GM19239 (cell line): ENCODE measurements at regions not wholly inside any gene's neighbourhood (a gene's known extent, or its start where the extent isn't known, plus 50 kb on each side); places are given as distances from the start of the nearest gene placed in this dataset.
"Not testable (repeated sequence)": the region's sequence is repeated elsewhere in the genome, so short reads cannot be mapped to it uniquely, and the experiment has no call there.

Experiments
- DNase-seq: peaks from one replicate; pipeline ENCODE4 v3.0.0; 2011; ENCODE audit warnings: low spot score; ENCODE audit not compliant: insufficient read length
- FAIRE-seq: peaks from 2 replicates; lab custom pipeline; 2011; peaks lifted over from hg19 to GRCh38; lab: Jason Lieb, UNC

- DNase-seq (no peak), FAIRE-seq (no peak)
Observed at GRCh38 chr14:44873536-44873935, 88.2 kb downstream of the KLHL28 start.

DNA sequence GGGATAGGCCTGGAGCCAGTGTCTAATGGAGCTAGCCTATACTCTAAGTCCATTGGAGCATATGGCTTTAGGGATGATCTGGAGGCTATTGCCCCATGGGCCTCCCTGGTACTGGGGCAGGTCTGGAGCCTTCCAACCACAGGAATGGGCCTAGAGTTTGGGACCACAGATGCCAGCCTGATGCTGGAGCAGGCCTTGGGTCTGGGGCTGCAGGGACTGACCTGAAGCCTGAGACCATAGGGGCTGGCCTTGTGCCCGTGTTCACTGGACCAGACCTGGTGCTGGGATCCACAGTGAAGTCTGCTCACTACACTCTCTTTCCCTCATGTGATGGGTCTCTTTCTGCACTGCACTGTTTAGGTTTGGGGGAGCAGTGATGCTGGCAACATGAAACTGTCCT is 95.0 kb downstream of the KLHL28 start:
- FAIRE-seq (no peak), DNase-seq (no peak)

DNA sequence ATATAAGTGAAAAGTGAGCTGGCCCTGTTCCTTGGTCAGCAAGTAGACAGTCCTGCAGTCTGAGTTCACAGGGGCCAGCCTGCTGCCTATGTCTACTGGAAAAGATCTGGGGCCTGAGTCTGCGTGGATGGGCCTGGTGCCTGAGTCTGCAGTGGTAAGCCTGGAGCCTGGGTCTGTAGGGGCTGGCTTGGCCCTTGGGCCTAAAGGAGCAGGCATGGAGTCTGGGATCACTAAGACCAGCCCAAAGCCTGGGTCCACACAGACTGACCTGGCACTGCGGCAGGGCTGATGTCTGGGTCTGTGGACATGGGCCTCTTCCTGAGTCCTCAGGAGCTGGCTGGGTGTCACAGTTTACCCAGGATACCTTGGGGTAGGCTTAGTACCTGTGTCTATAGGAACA is 95.4 kb downstream of the KLHL28 start:
- DNase-seq: no peak
- FAIRE-seq: no peak

- DNase-seq: no peak
- no peak for FAIRE-seq
Observed at GRCh38 chr14:44863271-44863670, 98.5 kb downstream of the KLHL28 start.

GRCh38 chr14:44854114-44854513 is 107.6 kb downstream of the KLHL28 start:
- no peak for DNase-seq

DNA sequence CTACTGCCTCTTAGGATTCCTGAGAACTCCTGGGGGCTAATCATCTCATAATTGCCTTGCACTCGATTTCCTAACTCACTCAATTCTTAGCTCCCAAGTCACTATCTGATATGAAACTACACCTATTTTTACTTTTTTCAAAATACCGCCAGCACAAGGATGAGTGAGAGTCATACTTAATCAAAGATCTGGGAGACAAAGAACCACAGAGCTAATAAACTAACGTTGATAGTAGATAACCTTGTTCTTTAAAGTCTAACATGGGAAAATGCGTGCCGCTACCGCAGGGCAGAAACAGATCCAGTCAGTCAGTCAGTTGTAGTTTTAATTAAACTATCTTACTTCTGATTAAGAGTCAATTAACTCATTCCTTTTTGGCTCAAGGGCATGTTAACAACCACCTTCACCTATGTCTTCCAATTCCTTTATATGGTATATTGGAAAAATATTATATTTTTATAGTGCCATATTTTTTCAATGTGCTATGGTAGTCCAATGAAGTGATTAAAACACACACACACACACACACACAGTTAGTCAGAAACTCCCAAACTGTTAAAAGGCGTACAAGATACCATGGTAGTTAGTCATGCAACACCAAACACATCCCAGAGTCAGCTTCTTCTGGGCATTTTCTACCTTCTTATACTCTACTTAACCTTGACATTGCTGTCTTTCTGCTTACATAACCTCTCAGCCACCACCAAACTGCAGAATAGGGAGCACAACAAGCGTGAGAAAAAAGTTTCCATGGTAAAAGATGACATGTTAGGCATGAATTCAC is 114.0 kb downstream of the KLHL28 start:
- DNase-seq: no peak
- no peak for FAIRE-seq

More at GRCh38 chr14:44854114-44854513, 107.6 kb downstream of the KLHL28 start:
- no peak for FAIRE-seq

- DNase-seq (peak; percentile 10), FAIRE-seq (peak; percentile 87)
Observed at GRCh38 chr14:44846232-44846824, 115.4 kb downstream of the KLHL28 start.

DNA sequence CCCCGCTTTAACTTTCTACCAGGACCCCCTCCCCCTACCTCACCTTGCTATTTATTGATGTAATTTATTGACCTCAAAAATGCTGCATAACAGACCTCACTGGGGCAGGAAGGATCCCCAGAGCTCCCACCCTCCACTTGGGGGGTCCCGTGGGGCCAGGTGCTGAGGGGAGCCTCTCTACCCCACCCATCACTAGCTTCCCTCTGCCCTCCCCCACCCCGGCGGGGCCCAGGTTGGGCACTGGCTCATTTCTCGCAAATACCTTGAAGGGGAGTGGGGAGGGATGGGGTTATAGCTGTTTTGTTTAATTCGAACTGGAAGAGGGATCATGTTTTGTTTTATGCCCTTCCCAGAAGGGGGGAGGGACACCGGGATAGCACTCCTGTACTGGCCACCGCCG is 125.8 kb downstream of the KLHL28 start:
- not testable (repeated sequence) for DNase-seq, FAIRE-seq

DNA sequence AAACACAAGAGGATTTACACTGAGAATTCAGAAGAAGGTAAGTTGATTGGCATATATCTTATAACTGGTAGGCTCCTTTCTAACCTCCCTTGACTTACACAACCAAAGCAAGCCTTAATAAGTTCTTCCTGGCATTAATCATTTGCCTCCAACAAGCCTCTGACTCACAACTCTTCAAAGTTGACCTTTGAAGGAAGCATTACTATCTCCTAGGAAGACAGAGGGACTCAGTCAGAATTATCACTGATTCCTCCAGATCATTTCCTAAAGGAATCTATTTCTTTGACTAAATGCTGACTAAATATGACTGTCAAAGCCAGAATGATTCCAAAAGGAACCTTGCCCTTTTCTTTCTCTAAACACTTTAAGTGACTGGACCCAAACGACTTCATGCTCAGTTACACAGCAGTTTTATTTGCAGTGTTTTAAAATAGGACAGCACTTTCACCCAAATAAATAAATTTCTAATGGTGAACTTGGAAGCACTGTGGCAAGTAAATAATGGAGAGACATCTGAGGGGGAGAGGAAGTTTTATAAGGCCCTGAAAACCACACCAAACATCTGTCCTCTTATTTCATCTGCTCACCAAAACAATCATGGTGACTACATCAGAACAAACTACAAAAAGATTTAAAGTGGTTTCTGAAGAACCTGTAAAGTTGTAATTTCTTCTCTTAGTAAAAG is 128.2 kb downstream of the KLHL28 start:
- FAIRE-seq: no peak
- DNase-seq: no peak

- DNase-seq (no peak), FAIRE-seq (no peak)
Observed at GRCh38 chr14:44830371-44830770, 131.4 kb downstream of the KLHL28 start.

DNA sequence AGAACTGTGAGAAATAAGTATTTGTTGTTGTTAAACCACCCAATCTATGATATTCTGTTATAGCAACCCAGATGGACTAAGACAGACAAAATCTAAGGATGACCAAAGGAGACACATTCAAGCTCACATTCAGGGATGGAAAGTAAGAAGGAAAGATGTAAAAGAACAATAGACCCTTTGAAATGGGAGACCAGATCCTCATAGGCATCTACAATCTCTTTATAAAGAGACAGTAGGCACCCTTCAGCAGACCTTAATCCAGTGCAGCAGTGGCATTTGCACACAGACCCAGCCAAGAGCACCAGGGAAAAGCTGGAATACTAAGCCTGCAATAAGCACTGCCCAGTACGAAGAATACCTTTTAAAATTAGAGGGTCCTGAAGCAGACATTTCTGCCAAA is 132.7 kb downstream of the KLHL28 start:
- DNase-seq (no peak), FAIRE-seq (no peak)

GRCh38 chr14:44828023-44828422 is 133.7 kb downstream of the KLHL28 start:
- FAIRE-seq (no peak), DNase-seq (no peak)

DNA sequence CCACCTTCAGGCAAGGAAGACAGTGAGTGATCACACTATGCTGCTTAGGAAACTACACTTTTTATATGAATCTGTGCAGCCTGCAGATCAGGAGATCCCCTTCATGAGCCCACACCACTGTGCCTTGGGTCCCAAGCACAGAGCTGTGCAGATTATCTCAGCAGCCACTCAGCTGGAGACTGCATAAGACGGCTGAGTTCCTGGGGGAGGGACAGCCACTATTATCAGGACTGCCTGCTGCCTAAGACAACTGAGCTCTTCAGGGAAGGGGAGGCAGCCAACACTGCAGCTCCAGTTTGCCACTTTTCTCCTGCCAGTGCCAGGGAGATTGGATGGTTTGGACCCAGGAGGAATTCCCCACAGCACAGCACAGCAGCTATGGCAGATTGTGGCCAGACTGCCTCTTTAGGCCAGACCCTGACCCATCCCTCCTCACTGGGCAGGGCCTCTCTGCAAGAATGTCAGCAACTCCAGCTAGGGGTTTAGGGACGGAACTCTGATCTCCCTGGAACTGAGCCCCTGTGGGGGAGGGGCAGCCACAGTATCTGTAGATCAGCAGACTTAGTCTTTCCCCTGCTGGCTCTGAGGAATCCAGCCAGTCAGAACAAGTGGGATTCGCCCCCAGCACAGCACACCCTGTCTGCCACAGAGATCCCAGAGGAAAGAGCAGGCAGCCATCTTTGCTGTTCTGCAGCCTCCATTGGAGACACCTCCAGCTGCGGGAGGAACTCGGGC is 141.3 kb downstream of the KLHL28 start:
- no peak for FAIRE-seq
- no peak for DNase-seq

DNA sequence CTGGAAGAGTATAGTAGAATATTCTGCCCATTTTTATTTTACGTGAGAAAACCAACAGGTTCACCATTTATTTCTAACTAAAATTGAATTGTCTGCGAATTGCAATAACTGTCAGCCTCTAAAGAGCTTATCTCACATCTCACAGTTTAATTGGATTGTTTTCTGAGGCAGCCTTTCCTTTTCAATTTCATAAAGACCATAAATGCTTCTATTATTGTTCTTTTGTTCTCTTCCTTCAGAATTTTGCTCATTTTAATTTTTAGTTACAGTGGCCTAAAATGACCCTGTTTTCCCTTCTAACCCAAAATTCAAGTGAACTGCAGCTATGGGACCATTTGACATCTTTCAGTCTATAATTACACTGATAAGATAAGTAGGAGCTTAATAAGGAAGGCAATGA is 147.6 kb downstream of the KLHL28 start:
- no peak for FAIRE-seq

DNA sequence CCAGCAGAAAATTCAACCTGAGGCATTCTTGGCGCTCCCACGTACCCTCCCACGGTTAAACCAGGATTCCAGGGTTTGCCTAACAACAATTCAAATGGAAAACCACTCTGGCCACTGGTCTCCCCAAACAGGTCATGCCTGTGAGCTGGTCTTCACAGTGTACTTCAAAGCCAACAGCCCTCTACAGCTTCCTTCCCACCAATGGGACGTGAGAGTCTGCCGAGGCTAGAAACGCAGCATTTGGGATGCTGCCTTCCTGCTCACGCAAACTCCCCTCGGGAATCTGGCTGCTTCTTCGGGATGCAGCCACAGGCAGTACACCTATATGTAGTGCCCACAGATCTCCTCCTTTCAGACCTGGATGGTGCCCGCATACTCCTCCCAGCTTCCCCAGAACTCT is 149.1 kb downstream of the KLHL28 start:
- FAIRE-seq: no peak
- no peak for DNase-seq

More for the DNA sequence above, 147.6 kb downstream of the KLHL28 start:
- DNase-seq: no peak

DNA sequence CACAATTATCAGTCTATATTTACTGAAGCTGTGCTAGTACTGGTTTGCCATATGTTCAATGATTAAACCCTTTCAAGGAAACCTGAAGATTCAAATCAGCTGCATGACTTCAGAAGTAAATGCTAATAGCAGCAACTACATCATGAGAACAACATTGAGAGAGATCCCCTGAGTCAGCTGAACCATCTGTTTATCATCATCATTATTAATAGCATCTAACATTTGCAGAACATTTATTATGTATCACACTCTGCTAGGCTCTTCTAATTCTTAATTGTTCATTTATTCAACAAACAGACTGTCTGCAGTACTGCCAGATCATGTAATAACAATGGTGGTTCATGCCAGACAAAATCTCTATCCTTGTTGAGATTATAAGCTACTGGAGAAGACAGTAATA is 157.4 kb downstream of the KLHL28 start:
- DNase-seq (no peak), FAIRE-seq (no peak)

- peak; percentile 7 for DNase-seq
- peak; percentile 55 for FAIRE-seq
Observed at GRCh38 chr14:44803239-44803905, 158.4 kb downstream of the KLHL28 start.

DNA sequence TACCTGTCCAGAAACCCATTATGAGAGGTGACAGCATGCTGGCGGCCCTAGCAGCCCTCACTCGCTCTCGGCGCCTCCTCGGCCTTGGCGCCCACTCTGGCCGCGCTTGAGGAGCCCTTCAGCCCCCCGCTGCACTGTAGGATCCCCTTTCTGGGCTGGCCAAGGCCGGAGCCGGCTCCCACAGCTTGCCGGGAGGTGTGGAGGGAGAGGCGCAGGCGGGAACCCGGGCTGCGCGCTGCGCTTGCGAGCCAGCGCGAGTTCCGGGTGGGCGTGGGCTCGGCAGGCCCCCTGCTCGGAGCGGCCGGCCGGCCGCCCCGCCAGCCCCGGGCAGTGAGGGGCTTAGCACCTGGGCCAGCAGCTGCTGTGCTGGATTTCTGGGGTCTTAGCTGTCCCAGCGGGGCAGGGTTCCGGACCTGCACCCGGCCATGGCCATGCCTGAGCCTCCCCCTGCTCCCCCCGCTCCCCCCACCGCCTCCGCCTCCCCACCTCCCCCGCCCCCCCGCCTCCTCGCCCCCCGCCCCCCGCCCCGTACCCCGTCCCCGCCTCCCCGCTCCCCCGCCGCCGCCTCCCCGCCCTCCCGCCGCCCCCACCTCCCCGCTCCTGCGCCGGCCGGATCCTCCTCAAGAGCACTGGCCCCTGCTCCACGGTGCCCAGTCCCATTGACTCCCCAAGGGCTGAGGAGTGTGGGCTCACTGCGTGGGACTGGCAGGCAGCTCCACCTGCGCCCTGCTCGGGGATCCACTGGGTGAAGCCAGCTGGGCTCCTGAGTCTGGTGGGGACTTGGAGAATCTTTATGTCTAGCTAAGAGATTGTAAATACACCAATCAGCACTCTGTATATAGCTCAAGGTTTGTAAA is 163.1 kb downstream of the KLHL28 start:
- FAIRE-seq (no peak), DNase-seq (no peak)

DNA sequence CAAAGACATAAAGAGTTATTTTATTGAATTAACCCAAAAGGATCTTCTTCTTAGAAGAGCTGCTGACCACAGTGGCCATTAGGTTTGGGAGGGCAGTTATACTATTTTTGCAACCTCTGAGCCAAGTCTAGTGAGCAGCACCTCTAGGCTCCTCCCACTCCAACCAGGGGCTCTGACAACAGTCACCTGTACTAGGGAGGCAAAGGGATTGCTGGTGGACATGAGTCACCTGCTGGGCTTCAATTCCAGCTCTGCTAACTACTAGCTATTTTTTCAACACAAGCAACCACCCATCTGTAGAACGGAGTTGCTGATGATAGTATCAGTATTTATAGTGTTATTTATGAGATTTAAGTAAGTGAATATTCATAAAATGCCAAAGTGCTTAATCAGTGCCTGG is 166.0 kb downstream of the KLHL28 start:
- DNase-seq: no peak
- FAIRE-seq: no peak
